Glutamatergic neuron (in vitro differentiated cells): ENCODE measurements at regions not wholly inside any gene's neighbourhood (a gene's known extent, or its start where the extent isn't known, plus 50 kb on each side); places are given as distances from the start of the nearest gene placed in this dataset.

ENCODE experiments used
- DNase-seq: peaks from one replicate; pipeline ENCODE4 v3.0.0; 2022
- H3K27ac Mint-ChIP-seq: one replicate; pipeline ENCODE4 v1.8.0; 2020; ENCODE audit warnings: mild to moderate bottlenecking, mixed read lengths, inconsistent platforms; ENCODE audit not compliant: unreplicated experiment
- H3K27me3 Mint-ChIP-seq: one replicate; pipeline ENCODE4 v1.8.0; 2020; ENCODE audit warnings: mild to moderate bottlenecking, moderate library complexity, mixed read lengths, inconsistent platforms; ENCODE audit not compliant: unreplicated experiment
- H3K36me3 Mint-ChIP-seq: one replicate; pipeline ENCODE4 v1.8.0; 2020; ENCODE audit warnings: mild to moderate bottlenecking, mixed read lengths, inconsistent platforms; ENCODE audit not compliant: unreplicated experiment
- H3K4me1 Mint-ChIP-seq: one replicate; pipeline ENCODE4 v1.8.0; 2020; ENCODE audit warnings: mild to moderate bottlenecking, low read depth, mixed read lengths, inconsistent platforms; ENCODE audit not compliant: unreplicated experiment
- H3K4me3 Mint-ChIP-seq: one replicate; pipeline ENCODE4 v1.8.0; 2020; ENCODE audit warnings: mild to moderate bottlenecking, mixed read lengths, inconsistent platforms; ENCODE audit not compliant: unreplicated experiment
- H3K9me3 Mint-ChIP-seq: one replicate; pipeline ENCODE4 v1.8.0; 2020; ENCODE audit warnings: mild to moderate bottlenecking, moderate library complexity, mixed read lengths, inconsistent platforms; ENCODE audit not compliant: unreplicated experiment
- CTCF ChIP-seq: fragments of 200-600 bp; sonication (generic); IDR thresholded peaks from one replicate; pipeline ENCODE4 v1.5.0; 2021; ENCODE audit not compliant: partially characterized antibody, unreplicated experiment

GRCh38 chr22:48091656-48092223, 1329.3 kb downstream of the TBC1D22A start:
- H3K9me3 Mint-ChIP-seq: peaks cover 6% of the 10 kb centered on the region
- H3K4me3 Mint-ChIP-seq: no peak overlapping the region
- no peak for DNase-seq
- H3K27ac Mint-ChIP-seq: no peak overlapping the region
- peaks cover 6% of the 10 kb centered on the region for H3K27me3 Mint-ChIP-seq
- no peak for TF ChIP-seq CTCF
- H3K4me1 Mint-ChIP-seq: peaks cover 3% of the 10 kb centered on the region
- no peaks in the 10 kb centered on the region for H3K36me3 Mint-ChIP-seq

GRCh38 chr22:48091060-48091650, 1328.7 kb downstream of the TBC1D22A start:
- Mint-ChIP-seq H3K36me3 (no peaks in the 10 kb centered on the region), H3K27ac (no peak overlapping the region), H3K27me3 (peaks cover 6% of the 10 kb centered on the region), H3K9me3 (peaks cover 6% of the 10 kb centered on the region), H3K4me1 (no peaks in the 10 kb centered on the region), H3K4me3 (no peak overlapping the region)
- no peak for TF ChIP-seq CTCF
- no peak for DNase-seq

GRCh38 chr22:48090332-48090672, 1327.9 kb downstream of the TBC1D22A start:
- Mint-ChIP-seq H3K4me3 (no peak overlapping the region), H3K4me1 (no peaks in the 10 kb centered on the region), H3K36me3 (no peaks in the 10 kb centered on the region), H3K9me3 (peaks cover 4% of the 10 kb centered on the region), H3K27ac (no peak overlapping the region), H3K27me3 (peaks cover 6% of the 10 kb centered on the region)
- no peak for DNase-seq
- TF ChIP-seq CTCF: no peak

- H3K27me3 Mint-ChIP-seq: peaks cover 6% of the 10 kb centered on the region
- no peaks in the 10 kb centered on the region for H3K4me1 Mint-ChIP-seq
- DNase-seq: no peak
- H3K9me3 Mint-ChIP-seq: peaks cover 3% of the 10 kb centered on the region
- H3K4me3 Mint-ChIP-seq: no peak overlapping the region
- H3K36me3 Mint-ChIP-seq: no peaks in the 10 kb centered on the region
- no peak for TF ChIP-seq CTCF
- no peak overlapping the region for H3K27ac Mint-ChIP-seq
Measured at GRCh38 chr22:48089601-48090331, 1327.3 kb downstream of the TBC1D22A start.

GRCh38 chr22:48088926-48089536, 1326.6 kb downstream of the TBC1D22A start:
- no peaks in the 10 kb centered on the region for H3K4me1 Mint-ChIP-seq
- H3K36me3 Mint-ChIP-seq: peaks cover 5% of the 10 kb centered on the region
- no peak overlapping the region for H3K4me3 Mint-ChIP-seq
- TF ChIP-seq CTCF: no peak
- no peak overlapping the region for H3K27ac Mint-ChIP-seq
- no peak for DNase-seq
- peaks cover 6% of the 10 kb centered on the region for H3K9me3 Mint-ChIP-seq
- peaks cover 6% of the 10 kb centered on the region for H3K27me3 Mint-ChIP-seq
